ENCODE measurements at regions not wholly inside any gene's neighbourhood (a gene's known extent, or its start where the extent isn't known, plus 50 kb on each side); places are given as distances from the start of the nearest gene placed in this dataset.

- TF ChIP-seq CTCF (IDR thresholded peaks at IDR 0.05 in 2 of 3, conservative IDR thresholded peaks at IDR 0.05 in 1 of 3; ENCODE audit: borderline replicate concordance in 1 of 3, insufficient read depth in 1 of 3, low read depth in 2 of 3, low read length in 2 of 3) (no peak), ZFX (IDR thresholded peaks at IDR 0.05) (no peak), CEBPB (IDR thresholded peaks at IDR 0.05; ENCODE audit: low read depth) (no peak), SIN3A (IDR thresholded peaks at IDR 0.05; ENCODE audit: low read depth) (no peak), POLR2AphosphoS5 (IDR thresholded peaks at IDR 0.05; ENCODE audit: low read depth, low read length) (no peak), YY1 (IDR thresholded peaks at IDR 0.05; ENCODE audit: extremely low read depth, insufficient replicate concordance, low read depth, low read length) (no peak), SP1 (IDR thresholded peaks at IDR 0.05; ENCODE audit: low read depth) (no peak), EZH2phosphoT487 (IDR thresholded peaks at IDR 0.05; ENCODE audit: borderline replicate concordance) (no peak), EZH2 (IDR thresholded peaks at IDR 0.05) (no peak), REST (IDR thresholded peaks at IDR 0.05; ENCODE audit: low read depth) (no peak), POLR2A (IDR thresholded peaks at IDR 0.05; ENCODE audit: borderline replicate concordance, extremely low read depth, insufficient read depth, insufficient read length) (no peak), SRF (IDR thresholded peaks at IDR 0.05; ENCODE audit: low read depth) (no peak), RAD21 (IDR thresholded peaks at IDR 0.05; ENCODE audit: low read depth) (no peak)
Measured at GRCh38 chr3:27623085-27623753, 98.9 kb downstream of the EOMES start.
